Psoas muscle (tissue), 7 donors: ENCODE measurements at regions not wholly inside any gene's neighbourhood (a gene's known extent, or its start where the extent isn't known, plus 50 kb on each side); places are given as distances from the start of the nearest gene placed in this dataset.

Experiments used
- ATAC-seq, 4 donors: fragments of 200-7000 bp; cut with Tn5 transposase; one replicate each; pipeline ENCODE4 v1.9.1; 2020; ENCODE audit warnings: moderate library complexity in 3 of 4, mild to moderate bottlenecking in 2 of 4
- DNase-seq, 2 donors: peaks; one replicate each; pipeline ENCODE4 v3.0.0-alpha.2; 2020
- H3K27ac ChIP-seq: fragments of 200-600 bp; one replicate; pipeline ENCODE4 v1.8.0; 2022
- H3K27me3 ChIP-seq, 3 donors: fragments of 200-600 bp in 1 of 3; one replicate each; pipeline versions ENCODE4 v1.6.1 to v1.8.0; 2013 to 2022; ENCODE audit warnings: low read length in 2 of 3, mild to moderate bottlenecking in 2 of 3, moderate library complexity in 1 of 3; ENCODE audit not compliant: insufficient read depth in 3 of 3
- H3K36me3 ChIP-seq, 2 donors: fragments of 200-600 bp in 1 of 2; one replicate each; pipeline versions ENCODE4 v1.6.1 to v1.8.0; 2013 to 2022; ENCODE audit warnings: low read depth in 1 of 2, mild to moderate bottlenecking in 1 of 2, moderate library complexity in 1 of 2; ENCODE audit not compliant: insufficient read depth in 1 of 2
- H3K4me1 ChIP-seq: fragments of 200-600 bp; one replicate; pipeline ENCODE4 v1.8.0; 2022
- H3K4me3 ChIP-seq: fragments of 200-600 bp; one replicate; pipeline ENCODE4 v1.8.0; 2022; ENCODE audit warnings: mild to moderate bottlenecking
- H3K9me3 ChIP-seq: fragments of 200-600 bp; one replicate; pipeline ENCODE4 v1.8.0; 2022
- WGBS, 3 donors: extraction: QIAGEN DNeasy Blood & Tissue Kit; methylation state at CpG; one replicate each; pipeline versions ENCODE4 v1.1.6 to v1.1.7; 2013; 5-methylcytosine and 5-hydroxymethylcytosine counted together
- intact Hi-C, 2 donors: fragments of 100-400 bp; cut with DNase I; formaldehyde crosslinking; loops; one replicate each; pipeline versions ENCODE4 v1.11.0 to v1.14.2; 2022
- TF ChIP-seq, protein P1 (sequence below): fragments of 200-600 bp; IDR thresholded peaks from one replicate; pipeline ENCODE4 v1.8.0; 2022; ENCODE audit warnings: antibody characterized with exemption
- donor health status: healthy with polysubstance abuse.
- donor health status: DM: no; HTN: no; CAD: no; lungs with moderate emphysema.
- donor health status: Bipolar disorder and iron deficiency.
- donor health status: healthy.
- donor health status: DM: yes; HTN: yes; CAD: no.
- donor health status: DM: no; HTN: no; CAD: no.
- donor health status: DM: yes; HTN: yes; CAD: no.

DNA sequence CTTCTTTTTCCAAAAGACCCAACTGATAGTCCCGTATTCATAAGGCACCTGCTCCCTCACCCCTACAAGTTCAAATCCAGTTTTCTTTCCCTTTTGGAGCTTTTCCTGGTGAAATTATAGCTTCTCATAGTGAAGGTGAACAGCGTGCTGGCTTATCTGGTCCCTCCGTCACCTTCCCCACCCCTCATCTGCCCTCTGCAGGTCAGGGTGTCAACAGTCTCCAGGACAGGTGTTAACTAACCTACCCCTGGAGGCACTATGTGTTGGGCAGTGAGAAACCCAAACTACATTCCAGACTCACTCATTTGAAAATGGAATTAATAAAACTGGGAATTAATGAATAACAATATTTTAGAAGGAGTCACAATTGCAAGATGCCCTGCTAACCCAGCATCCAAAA, 109.0 kb upstream of the TAS2R1 start:
- Histone ChIP-seq H3K27me3 (no peaks in the 10 kb centered on the region), H3K4me3 (no peak overlapping the region), H3K4me1 (no peaks in the 10 kb centered on the region), H3K27ac (no peak overlapping the region), H3K9me3 (no peaks in the 10 kb centered on the region), H3K36me3 (no peaks in the 10 kb centered on the region)
- DNase-seq (no peak), ATAC-seq (no peak)
- WGBS, 3 donors, result 89 to 94% (median 91%) methylated on average over 3 of the region's 3 CpGs
- intact Hi-C loops, result no loop called here
- TF ChIP-seq, protein P1, sequence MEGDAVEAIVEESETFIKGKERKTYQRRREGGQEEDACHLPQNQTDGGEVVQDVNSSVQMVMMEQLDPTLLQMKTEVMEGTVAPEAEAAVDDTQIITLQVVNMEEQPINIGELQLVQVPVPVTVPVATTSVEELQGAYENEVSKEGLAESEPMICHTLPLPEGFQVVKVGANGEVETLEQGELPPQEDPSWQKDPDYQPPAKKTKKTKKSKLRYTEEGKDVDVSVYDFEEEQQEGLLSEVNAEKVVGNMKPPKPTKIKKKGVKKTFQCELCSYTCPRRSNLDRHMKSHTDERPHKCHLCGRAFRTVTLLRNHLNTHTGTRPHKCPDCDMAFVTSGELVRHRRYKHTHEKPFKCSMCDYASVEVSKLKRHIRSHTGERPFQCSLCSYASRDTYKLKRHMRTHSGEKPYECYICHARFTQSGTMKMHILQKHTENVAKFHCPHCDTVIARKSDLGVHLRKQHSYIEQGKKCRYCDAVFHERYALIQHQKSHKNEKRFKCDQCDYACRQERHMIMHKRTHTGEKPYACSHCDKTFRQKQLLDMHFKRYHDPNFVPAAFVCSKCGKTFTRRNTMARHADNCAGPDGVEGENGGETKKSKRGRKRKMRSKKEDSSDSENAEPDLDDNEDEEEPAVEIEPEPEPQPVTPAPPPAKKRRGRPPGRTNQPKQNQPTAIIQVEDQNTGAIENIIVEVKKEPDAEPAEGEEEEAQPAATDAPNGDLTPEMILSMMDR, result no peak

DNA sequence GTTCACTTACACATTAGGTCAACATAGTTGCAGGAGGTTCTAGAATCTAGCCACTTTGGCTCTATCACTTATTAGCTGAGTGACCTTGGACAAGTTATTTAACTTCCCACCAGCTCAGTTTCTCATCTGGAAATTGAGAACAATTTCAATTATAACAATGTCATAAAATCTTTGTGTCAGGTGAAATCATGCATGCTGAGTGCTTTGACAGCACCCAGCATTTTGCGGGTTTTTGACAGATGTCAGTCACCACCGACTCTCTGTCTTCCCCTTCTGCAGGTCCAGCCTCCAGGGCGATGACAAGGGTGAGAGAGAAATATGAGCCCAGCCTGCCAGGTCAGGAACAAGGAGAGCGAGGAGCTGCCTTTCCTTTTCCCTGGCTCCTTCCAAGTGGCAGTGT, 107.1 kb upstream of the TAS2R1 start:
- no peak for ATAC-seq
- intact Hi-C loops, result no loop called here
- no peaks in the 10 kb centered on the region for H3K9me3 ChIP-seq
- H3K4me1 ChIP-seq, result no peaks in the 10 kb centered on the region
- 82 to 89% (median 86%) methylated on average over 4 of the region's 4 CpGs for WGBS, 3 donors
- no peak overlapping the region for H3K27ac ChIP-seq
- H3K27me3 ChIP-seq, result no peaks in the 10 kb centered on the region
- no peak overlapping the region for H3K4me3 ChIP-seq
- no peaks in the 10 kb centered on the region for H3K36me3 ChIP-seq
- no peak for DNase-seq
- TF ChIP-seq, protein P1, result no peak

GRCh38 chr5:9733486-9733885, 103.3 kb upstream of the TAS2R1 start:
- intact Hi-C loops, result no loop called here
- 21 to 22% (median 22%) methylated on average over 4 of the region's 4 CpGs for WGBS, 3 donors
- TF ChIP-seq, protein P1, result no peak
- Histone ChIP-seq H3K4me1 (no peaks in the 10 kb centered on the region), H3K27me3 (no peaks in the 10 kb centered on the region), H3K27ac (no peak overlapping the region), H3K9me3 (no peaks in the 10 kb centered on the region), H3K36me3 (no peaks in the 10 kb centered on the region), H3K4me3 (no peak overlapping the region)
- ATAC-seq, result no peak
- no peak for DNase-seq

DNA sequence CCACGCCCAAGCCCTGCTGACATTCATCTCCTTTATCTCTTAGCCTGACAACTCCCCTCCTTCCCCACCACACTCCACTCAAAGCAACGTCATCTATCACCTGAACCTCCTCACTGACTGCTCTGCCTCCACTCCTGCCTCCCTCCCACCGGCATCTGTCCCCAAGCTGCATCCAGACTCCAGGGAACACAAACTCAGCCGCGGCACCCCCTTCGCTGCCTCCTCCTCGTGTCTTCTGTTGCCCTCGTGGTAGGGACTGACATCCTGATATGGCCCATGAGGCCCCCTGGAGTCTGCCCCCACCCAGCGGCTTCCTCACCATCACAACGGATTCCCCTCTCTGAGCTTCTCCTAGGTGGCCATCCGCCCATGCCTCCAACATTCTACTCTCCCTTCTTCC, 101.0 kb upstream of the TAS2R1 start:
- 84 to 92% (median 92%) methylated on average over 11 of the region's 11 CpGs for WGBS, 3 donors
- DNase-seq (no peak), ATAC-seq (no peak)
- intact Hi-C loops, result no loop called here
- Histone ChIP-seq H3K36me3 (no peaks in the 10 kb centered on the region), H3K27ac (no peak overlapping the region), H3K4me1 (no peaks in the 10 kb centered on the region), H3K4me3 (no peak overlapping the region), H3K9me3 (no peaks in the 10 kb centered on the region), H3K27me3 (no peaks in the 10 kb centered on the region)
- TF ChIP-seq, protein P1, result no peak

DNA sequence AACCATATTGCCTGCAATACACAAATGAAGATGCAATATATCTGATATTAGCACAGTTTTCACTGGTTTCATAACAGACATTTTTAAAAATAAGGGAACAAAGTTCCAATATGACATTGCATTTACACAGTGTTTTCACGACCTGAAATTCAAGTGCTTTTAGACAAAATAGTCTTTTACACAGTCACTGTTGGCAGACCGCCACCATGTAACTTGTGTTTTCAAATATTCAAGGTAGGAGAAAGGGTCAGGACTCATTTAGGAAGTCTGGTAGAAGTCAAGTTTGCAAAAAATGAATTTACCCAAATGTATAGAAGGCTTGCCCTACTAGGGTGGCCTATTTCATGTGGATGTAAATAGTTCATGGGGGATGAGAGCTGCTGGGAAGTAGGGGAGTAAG, 98.1 kb upstream of the TAS2R1 start:
- H3K4me1 ChIP-seq, result no peaks in the 10 kb centered on the region
- DNase-seq, result no peak
- intact Hi-C loops, result no loop called here
- ATAC-seq, result no peak
- no peak overlapping the region for H3K4me3 ChIP-seq
- no peaks in the 10 kb centered on the region for H3K27me3 ChIP-seq
- H3K9me3 ChIP-seq, result no peaks in the 10 kb centered on the region
- TF ChIP-seq, protein P1, result no peak
- no peaks in the 10 kb centered on the region for H3K36me3 ChIP-seq
- WGBS, 3 donors, result 67 to 85% (median 84%) methylated on average over 2 of the region's 2 CpGs
- H3K27ac ChIP-seq, result no peak overlapping the region
